Fibroblast of skin of left quadriceps (primary cell): ENCODE measurements at regions not wholly inside any gene's neighbourhood (a gene's known extent, or its start where the extent isn't known, plus 50 kb on each side); places are given as distances from the start of the nearest gene placed in this dataset.
"Not testable (repeated sequence)": the region's sequence is repeated elsewhere in the genome, so short reads cannot be mapped to it uniquely, and the experiment has no call there.

Source experiments
- DNase-seq, 2 experiments: peaks; one replicate each; pipeline ENCODE4 v3.0.0-alpha.2; 2013; ENCODE audit warnings: low read depth in 2 of 2

GRCh38 chr6:18595774-18596530 lies 208.8 kb downstream of the RNF144B start:
- peak; percentile 26 to 34 for DNase-seq

- no peak for DNase-seq
Measured at GRCh38 chr6:18596531-18596835, 209.3 kb downstream of the RNF144B start.

GRCh38 chr6:18598551-18599264 lies 211.6 kb downstream of the RNF144B start:
- DNase-seq: no peak

- DNase-seq: no peak
Measured at GRCh38 chr6:18600255-18600654, 213.1 kb downstream of the RNF144B start.

GRCh38 chr6:18601516-18602020 lies 214.4 kb downstream of the RNF144B start:
- no peak for DNase-seq

GRCh38 chr6:18602931-18603330 lies 215.8 kb downstream of the RNF144B start:
- DNase-seq: no peak

- DNase-seq: no peak
Measured at GRCh38 chr6:18603361-18603760, 216.2 kb downstream of the RNF144B start.

GRCh38 chr6:18605841-18606240 lies 218.7 kb downstream of the RNF144B start:
- no peak for DNase-seq

- DNase-seq: no peak
Measured at GRCh38 chr6:18609715-18610114, 222.6 kb downstream of the RNF144B start.

- no peak for DNase-seq
Measured at GRCh38 chr6:18613319-18613925, 226.3 kb downstream of the RNF144B start.

- no peak for DNase-seq
Measured at GRCh38 chr6:18629571-18629970, 242.4 kb downstream of the RNF144B start.

- DNase-seq: no peak
Measured at GRCh38 chr6:18632670-18633410, 245.7 kb downstream of the RNF144B start.

GRCh38 chr6:18634912-18635311 lies 247.8 kb downstream of the RNF144B start:
- DNase-seq: no peak

- DNase-seq: no peak
Measured at GRCh38 chr6:18640134-18640533, 253.0 kb downstream of the RNF144B start.

- DNase-seq: no peak
Measured at GRCh38 chr6:18640754-18641153, 253.6 kb downstream of the RNF144B start.

- DNase-seq: no peak
Measured at GRCh38 chr6:18654821-18655220, 267.7 kb downstream of the RNF144B start.

- no peak for DNase-seq
Measured at GRCh38 chr6:18656506-18656905, 269.4 kb downstream of the RNF144B start.

- DNase-seq: not testable (repeated sequence)
Measured at GRCh38 chr6:18659994-18660393, 272.8 kb downstream of the RNF144B start.

GRCh38 chr6:18663011-18663410 lies 275.9 kb downstream of the RNF144B start:
- DNase-seq: no peak

- DNase-seq: no peak
Measured at GRCh38 chr6:18664401-18664800, 277.3 kb downstream of the RNF144B start.

- no peak for DNase-seq
Measured at GRCh38 chr6:18667612-18668011, 280.5 kb downstream of the RNF144B start.

- no peak for DNase-seq
Measured at GRCh38 chr6:18668994-18669393, 281.8 kb downstream of the RNF144B start.
